Non-pigmented ciliary epithelial cell (primary cell): ENCODE measurements at regions not wholly inside any gene's neighbourhood (a gene's known extent, or its start where the extent isn't known, plus 50 kb on each side); places are given as distances from the start of the nearest gene placed in this dataset.

Experiments used
- DNase-seq: peaks from one replicate; pipeline ENCODE4 v3.0.0-alpha.2; 2010; ENCODE audit warnings: low read depth

DNA sequence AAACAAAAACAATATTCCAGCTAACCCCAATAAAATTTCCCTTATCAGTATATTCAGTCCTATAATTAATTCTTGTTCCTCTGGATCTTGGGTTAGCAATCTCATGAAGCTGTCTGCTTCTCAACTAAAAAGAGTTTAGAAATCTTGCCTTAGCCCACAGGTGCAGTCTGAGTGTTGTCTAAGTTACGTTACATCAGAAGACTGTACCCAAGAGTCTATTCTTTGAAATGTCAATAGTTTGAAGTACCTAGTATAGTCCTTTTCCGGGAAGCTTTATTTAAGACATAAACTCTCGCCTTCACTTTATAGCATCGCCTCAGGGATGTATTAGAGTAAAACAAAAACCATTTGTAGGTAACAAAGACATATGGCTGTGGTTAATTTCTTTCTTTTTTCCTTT is 465.1 kb downstream of the FUT8 start:
- DNase-seq: no peak

DNA sequence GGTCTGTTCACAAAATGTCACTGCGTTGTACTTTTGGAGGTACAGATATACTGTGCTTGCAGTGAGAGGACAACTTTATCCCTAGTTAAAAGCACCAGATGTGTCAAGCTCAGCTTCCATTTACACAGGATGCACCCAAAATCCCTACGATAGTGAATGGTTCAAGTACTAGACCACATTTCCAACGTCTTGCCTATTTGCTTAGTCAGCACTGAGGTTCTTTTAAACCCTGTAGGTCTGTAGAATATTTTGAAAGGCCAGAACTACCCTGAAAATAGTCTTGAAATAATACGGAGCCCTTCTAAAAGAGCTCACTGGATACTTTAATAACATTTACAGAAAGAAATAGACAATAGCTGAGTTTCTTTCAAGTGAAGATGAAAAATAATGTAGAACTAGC is 466.1 kb downstream of the FUT8 start:
- no peak for DNase-seq

DNA sequence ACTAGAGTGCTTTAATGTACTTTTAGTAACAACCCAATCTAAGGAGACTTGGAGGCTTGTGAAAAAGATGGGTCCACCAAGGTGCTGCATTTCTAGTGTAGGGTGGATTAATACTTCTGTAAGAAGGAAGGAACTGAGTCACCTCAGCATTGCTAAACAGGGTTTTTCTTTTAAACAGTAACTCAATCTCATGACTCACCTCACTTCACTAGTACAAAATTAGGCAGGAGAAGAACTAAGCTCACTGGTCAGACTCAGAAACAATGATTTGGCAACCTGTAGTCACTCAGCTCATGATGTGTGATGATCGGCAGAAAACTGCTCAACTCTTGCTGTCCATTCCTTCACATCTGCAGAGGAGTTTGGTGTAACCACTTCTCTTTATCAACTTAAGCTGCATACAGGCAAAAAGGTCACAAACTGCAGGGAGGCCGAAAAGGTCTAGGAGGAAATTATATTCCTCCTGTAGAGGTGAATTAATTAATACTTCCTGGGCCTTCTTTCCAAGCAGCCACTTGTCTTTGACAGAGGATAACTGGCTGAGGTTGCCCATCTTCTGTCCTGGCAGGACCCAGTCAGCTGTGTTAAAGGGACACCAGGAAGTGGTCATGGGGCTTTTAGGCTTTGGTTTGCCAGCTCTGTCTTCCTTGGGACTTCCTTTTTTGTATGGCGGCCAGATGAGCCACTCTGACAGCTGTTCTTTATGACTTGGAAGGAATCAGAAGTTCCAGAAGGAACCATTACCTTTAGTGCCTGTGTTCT is 466.9 kb downstream of the FUT8 start:
- peak; percentile 35 for DNase-seq

DNA sequence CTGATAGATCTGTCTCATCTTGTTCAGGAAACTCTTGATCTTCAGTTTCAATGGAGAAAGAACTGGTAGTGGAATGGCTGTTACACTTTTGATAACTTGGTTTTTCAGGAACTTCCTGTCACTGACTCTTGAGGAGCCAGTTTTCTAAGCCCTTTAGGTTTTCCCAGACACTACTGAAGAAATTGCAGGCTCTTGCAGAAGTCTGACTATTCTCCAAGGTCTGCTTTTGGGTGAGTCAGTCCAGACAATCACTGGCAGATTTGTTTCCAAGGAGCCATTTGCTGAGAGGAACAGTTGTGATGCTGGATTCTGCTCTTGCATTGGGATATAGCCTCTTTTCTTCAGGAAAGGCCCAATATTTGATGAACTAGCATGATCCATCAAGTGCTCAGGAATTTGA is 468.0 kb downstream of the FUT8 start:
- no peak for DNase-seq

DNA sequence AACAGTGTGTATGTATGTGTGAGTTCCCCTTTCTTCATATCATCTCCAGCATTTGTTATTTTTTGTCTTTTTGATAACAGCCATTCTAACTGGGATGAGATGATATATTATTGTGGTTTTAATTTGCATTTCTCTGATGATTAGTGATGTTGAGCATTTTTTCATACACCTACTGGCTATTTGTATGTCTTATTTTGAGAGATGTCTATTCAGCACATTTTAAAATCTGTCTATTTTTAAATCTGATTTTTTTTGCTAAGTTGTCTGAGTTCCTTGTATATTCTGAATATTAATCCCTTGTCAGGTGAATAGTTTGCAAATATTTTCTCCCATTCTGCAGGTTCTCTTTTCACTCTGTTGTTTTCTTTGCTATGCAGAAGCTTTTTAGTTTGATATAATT is 469.1 kb downstream of the FUT8 start:
- no peak for DNase-seq

DNA sequence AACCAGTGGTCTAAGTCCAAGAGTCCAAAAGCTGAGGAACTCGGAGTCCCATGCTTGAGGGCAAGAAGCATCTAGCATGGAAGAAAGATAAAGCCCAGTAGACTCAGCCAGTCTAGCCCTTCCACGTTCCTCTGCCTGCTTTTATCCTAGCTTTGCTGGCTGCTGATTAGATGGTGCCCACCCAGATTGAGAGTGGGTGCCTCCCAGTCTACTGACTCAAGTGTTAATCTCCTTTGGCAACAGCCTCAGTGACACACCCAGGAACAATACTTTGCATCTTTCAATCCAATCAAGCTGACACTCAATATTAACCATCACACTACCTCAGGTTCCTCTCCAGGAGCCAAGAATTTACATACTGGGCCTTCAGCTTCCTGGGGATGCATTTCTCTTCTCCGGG is 476.1 kb downstream of the FUT8 start:
- no peak for DNase-seq

DNA sequence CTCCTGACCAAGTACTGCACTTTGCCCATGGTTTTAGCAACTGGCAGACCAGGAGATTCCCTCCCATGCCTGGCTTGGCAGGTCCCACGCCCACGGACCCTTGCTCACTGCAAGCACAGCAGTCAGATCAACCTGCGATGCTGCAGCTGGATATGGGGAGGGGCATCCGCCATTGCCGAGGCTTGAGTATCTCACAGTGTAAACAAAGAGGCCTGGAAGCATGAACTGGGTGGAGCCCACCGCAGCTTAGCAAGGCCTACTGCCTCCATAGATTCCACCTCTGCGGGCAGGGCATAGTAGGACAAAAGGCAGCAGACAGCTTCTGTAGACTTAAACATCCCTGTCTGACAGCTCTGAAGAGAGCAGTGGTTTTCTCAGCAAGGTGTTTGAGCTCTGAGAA is 479.8 kb downstream of the FUT8 start:
- DNase-seq: no peak

DNA sequence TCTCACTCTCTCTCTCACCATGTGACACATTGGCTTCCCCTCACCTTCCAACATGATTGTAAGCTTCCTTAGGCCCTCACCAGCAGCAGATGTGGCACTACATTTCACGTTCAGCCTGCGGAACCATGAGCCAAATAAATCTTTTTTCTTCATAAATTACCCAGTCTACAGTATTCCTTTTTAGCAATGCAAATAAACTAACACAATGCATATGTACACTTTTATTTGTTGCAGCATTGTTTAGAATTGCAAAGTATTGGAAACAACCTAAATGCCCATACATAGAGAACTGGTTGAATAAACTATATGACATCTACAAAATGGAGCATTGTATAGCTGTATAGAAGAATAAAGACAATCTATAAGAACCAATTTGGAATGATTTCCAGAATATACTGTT is 487.6 kb downstream of the FUT8 start:
- DNase-seq: no peak

DNA sequence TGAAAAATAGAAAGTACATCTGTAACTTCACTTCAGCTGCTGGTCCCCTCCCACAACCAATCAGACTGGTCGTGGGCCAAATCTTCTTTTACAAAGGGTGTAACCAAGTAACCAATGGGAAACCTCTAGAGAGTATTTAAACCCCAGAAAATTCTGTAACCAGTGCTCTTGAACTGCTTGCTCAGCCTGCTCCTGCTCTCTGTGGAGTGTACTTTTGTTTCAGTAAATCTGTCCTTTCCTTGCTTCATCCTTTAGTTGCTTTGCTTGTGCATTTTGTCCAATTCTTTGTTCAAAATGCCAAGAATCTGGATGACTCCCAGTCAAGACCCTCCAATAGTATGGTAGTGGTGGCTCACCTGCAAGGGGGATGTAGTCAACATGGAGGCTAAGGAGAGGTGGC is 489.1 kb downstream of the FUT8 start:
- DNase-seq: no peak

DNA sequence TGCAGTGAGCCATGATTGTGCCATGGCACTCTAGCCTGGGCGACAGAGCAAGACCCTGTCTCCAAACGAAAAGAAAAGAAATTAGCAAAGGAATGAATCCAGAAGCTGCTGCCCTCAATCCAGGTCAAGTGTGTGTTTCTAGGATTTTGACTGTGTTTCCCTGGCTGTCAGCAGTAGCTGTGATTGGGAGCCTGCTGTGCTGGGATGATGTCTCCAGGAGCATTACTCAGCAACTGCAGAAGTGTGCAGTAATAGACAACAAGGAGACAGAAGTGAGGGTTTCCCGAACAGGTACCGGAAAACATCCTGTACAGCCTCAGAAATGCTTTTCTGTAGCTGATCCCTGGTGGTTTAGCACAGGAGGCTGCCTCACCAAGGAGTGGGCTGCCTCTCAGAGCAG is 492.5 kb downstream of the FUT8 start:
- DNase-seq: no peak

DNA sequence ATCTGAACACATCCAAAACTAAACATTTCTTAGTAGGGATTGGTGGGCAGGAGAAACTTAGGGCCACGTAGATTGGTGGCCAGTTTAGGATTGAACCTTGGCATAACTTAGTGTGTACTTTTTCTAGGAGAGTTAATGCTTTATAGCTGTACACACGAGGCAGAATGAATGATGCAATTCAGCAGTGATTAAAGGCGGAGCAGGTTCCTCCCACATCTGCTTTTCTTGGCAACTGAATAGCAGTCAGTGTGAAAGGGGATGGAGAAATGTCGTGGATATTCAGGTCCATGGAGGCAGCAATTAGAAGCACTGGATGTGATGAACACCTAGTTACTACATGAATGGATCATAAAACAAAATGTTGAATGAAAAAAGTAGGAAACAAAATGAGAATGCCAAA is 493.8 kb downstream of the FUT8 start:
- no peak for DNase-seq

DNA sequence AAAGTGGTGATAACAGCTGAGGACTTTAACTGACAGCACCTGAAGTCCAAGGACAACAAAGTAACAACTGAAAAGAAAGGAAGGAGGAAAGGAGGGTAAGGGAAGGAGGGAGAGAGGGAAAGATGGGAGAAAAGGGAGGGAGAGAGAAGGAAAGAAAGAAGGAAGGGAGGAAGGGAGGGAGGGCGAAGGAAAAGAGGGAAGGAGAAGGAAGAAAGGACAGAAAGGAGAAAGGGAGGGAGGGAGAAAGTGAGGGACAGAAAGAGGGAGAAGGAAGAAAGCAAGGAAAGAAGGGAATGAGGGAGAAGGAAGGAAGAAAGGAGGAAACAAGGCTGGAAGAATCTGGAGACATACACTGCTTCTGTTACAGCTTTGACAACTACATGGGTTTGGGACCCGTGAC is 494.4 kb downstream of the FUT8 start:
- no peak for DNase-seq

DNA sequence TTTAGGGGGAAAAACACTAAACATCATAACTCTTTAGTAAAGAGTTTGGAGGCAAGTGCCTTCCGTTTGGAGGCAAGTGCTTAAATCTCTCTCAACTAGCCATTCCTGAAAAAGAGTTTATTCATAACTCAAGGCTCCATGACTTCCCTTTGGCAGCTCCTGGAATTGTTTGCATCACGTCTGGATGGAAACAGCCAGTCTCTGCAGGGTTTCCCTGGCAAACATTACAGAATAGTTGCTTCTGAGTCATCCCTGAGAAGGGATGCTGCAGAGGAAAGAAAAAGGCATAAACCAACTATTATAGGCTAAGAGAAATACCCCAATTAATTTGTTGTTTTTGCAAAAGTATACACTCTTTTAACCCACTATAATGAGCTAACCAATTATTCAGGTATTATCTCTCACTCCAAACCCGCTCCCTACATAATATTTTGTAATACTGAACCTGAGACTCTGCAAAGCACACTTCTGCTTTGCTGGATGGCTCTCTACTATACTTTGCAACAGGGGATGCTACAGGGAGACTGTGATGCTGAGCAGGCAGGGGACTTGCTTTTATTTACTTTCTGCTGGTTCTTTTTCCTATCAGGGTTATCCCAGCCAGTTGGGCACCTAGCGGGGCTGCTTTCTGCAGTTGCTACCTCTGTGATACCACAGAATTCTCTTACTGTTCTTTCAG is 497.7 kb downstream of the FUT8 start:
- DNase-seq: peak; percentile 10

DNA sequence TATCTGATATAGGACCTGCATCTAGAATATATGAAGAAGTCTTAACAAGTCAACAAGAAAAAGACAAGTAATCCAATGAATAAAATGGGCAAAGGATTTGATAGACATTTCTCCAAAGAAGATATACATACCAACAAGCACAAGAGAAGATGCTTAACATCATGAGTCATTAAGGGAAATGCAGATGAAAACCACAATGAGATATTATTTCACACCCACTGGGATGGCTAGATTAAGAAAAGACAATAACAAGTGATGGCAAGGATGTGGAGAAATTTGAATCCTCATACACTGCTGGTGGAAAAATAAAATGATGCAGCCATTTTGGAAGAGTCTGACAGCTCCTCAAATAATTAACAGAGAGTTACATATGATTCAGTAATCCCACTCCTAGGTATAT is 502.6 kb downstream of the FUT8 start:
- DNase-seq: no peak

DNA sequence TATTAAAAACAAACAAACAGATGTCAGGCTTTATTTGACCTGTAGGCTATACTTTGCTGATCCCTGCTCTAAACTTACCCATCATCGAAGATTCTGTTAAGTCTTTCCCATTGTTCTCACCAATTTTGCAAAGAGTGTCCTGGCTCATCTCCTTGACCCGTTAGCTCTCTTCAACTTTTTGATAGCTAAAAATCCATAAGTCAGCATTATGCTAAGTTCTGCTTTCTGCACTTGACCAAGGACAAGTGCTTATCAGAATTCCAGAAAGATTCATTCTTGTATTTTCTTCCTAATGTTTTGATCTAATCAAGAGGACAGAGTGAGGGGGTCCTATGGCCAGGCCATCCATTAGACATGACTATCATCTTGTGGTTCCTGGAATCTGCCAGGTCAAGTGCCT is 503.5 kb downstream of the FUT8 start:
- DNase-seq: no peak

DNA sequence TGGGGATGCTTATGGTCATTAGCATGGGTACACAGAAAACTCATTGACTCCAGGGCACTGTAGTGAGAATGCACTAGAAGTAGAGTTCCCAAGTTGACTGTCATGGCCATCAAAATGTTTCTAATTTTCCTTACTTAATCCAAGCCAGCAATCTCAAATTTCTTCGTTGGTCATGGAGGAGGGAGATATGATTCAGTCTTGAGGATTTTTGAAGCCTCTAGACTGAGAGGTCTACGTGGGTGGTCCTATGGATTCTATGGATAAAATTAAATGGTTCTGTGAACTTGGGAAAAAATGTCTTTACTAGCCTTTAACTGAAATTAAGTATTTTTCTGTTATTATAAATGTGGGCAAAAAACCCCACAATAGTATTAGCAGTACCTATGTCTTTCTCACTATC is 508.5 kb downstream of the FUT8 start:
- DNase-seq: no peak

DNA sequence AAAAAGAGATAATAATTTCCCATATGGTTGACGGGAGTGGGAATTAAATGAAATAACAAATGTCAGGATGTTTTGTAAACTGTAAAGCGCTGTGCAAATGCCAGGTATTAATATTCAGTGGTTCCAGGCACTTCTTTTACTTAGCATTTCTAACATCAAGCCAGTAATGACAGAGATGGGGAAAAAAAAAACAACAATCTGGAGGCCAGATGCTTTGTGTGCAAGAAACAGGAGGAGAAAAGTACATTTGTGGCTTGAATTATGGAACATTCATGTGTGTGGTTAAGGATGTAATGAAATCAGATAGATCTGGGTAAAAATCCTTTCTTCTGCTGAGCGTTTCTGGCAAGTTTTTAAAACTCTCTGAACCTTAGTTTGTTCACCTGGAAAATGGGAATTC is 509.6 kb downstream of the FUT8 start:
- DNase-seq: no peak

DNA sequence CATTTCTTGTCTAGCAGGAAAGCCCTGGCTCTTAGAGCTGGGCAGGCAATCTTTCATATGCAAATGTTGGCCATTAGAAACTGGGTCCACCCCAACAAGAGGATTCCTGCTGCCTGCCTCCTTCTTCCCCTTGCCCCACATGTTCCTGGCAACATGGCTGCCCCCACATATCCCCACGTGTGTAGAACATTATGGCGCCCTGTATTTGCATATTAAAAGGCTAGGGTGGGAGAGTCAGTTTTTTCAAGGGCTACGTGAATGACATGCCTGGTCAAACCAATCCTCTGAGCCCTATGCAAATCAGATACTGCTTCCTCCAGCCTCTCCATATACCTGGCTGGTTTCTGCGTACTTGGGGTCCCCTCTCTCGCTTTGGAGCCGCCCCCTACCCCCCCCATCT is 514.0 kb downstream of the FUT8 start:
- DNase-seq: no peak

DNA sequence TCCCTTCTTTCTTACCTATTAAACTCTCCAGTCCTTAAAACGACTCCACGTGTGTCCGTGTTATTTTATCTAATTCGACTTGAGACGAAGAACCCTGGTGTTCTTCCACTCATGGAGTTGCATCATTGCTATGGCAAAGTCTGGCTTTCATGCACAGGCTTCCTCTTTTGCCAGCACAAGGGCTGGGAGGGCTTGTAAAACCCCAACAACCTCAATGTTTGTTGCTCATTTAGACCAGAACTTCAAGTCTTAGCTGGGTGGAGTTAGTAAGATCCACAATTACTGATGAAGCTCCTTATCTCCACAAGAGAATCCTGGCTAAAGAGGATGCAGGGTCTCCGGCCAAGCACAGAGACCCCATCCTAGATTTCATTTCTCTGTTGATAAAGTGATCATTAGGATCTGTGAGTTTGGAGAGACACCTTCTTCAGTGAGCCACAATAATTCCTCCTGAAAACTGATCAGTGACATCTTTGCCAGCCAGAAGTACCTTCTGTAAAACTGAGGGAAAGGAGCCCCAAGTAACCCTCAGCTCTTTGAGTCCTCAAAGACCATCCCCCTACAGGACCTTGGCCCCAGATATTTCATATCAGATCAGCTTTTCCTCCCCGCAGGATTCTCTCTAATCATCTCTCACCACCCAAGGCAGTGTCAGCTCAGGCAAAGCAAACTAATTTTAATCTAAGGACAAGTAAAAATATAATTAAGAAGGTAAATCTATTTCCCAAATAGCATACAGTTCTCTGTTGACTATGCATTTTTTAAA is 514.6 kb downstream of the FUT8 start:
- DNase-seq: no peak

DNA sequence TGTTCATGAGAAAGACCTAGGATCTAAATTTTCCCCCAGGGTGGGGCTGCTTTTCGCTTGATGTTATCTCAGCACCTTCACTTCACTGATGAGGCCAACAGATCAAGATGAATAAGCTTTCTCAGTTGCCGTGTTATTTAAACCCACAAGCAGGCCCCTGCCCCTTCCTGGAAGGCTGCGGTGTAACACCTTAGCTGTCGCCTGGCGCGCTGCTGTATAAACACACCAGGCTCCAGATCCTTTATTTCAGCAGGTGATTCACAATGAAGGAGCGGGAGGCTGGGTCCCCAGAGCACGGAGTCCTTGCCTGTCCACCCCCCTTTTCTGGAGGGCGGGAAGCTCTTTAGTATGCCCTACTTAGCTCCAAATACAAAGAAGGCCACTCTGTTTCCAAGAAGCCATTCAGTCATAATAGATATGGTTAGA is 515.4 kb downstream of the FUT8 start:
- DNase-seq: no peak

DNA sequence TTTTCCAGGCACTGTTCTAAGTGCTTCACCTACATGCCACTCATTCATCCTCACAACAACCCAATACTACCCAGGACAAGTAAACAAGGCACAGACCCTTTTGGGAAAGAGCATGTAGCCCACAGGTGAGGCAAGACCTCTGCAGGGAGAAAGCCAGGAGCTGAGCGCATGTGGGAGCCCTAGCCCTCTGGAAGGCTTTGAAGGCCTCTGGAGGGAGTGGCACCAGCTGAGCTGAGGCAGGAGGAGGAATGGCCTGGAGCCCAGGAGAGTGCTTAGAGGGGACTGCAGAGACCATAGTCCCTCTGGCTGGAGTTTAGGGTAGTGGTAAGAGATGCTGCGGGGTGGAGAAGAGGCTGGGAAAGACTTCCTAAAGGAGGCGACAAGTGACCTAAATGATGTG is 516.5 kb downstream of the FUT8 start:
- DNase-seq: no peak

DNA sequence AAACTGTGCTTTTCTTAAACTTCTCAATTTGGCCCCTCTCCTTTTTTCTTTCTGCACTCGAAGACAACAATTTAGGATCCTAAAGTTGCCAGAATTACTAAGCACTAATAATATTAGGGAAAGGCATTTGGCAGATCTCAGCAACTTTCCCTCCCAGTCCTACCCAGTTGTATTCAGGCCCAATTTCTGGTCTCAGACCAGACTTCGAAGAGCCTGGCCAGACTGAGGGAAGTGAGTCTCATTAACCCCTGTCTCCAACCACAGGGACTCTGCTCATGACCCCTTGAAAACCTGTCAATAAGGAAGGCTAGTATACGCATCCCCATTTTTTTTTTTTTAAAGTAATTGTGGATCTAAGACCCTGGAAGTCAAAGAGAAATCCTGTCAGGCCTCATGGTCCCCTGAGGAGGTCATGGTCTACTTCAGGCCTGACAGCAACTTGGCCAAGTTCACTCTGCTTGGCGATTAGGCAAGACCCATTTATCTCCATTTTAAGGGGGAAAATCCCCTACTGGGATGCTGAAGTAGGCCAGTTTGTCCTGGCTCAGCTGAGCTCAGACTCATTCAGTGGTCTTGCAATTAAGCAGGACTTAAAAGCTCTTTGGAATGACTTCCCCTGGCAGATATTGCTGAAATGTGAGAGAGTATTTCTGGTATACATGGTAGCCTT is 521.0 kb downstream of the FUT8 start:
- no peak for DNase-seq

DNA sequence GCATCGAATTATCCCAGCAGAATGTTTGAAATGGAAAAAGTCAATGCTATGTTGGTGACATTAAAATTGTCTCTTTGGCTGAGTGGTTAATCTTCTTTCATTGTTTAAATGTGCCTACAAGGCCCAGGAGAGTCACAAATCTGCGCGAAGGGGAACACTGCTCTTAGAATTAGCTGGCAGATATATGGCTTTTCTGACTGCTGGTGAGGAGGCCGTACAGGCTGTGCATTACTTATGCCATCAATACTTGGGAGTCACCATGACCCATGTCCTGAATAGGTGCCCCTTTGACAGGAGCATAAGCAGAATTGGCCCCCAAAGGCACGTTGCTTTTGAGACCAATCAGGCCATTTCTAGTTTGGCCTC is 521.5 kb downstream of the FUT8 start:
- DNase-seq: no peak
